Activated gamma-delta T cell (primary cell): ENCODE measurements at regions not wholly inside any gene's neighbourhood (a gene's known extent, or its start where the extent isn't known, plus 50 kb on each side); places are given as distances from the start of the nearest gene placed in this dataset.

Source experiments
- DNase-seq: peaks from one replicate; lab custom pipeline; 2025; lab: John Stamatoyannopoulos, UW

GRCh38 chr5:125171641-125172040, 425.2 kb upstream of the ZNF608 start:
- no peak for DNase-seq

DNA sequence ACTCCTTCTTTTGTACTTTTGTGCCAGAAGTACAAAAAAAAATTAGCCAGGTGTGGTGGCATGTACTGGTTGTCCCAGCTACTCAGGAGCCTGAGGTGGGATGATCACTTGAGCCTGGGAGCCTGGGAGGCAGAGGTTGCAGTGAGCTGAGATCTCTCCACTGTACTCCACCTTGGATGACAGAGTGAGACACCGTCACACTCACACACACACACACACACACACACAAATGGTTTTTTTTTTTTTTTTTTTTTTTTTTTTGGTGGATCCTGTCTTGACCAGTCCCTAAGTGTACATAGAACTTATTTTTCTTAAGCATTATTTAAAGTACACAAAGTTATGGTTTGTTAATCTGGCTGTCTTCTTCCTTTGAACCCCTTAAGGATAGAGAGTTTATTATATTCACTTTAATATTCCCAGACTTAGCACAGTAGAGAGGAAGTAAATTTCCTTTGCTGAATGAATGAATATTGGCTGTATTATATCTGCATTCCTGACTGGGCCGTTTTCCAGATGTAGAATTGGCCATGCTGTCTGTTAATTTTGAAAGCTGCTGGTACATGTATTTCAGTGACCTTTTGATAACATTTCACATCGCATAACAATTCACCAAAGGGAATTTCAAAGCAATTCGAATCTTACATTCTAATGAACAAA, 429.0 kb upstream of the ZNF608 start:
- DNase-seq: no peak

- no peak for DNase-seq
Measured at GRCh38 chr5:125176005-125176390, 429.6 kb upstream of the ZNF608 start.

GRCh38 chr5:125177340-125177739, 430.9 kb upstream of the ZNF608 start:
- DNase-seq: no peak

DNA sequence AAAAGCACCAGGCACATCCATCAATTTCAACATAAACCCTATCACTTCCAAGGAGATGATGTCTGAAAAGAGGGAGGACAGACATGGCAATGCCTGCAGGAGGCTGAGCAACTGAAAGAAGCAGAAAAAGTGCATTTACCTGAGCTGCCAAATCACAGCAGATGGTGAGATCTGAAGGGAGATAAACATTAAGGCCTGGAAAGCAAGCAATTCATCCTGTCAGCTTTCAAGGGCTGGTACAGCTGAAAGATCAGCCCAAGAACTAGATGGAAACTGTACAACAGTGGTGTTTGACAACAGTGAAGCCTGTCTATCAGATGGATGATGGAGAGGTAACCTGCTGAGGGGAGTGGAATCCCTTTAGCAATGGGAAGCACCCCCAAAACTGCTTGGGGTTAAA, 433.2 kb upstream of the ZNF608 start:
- DNase-seq: no peak

GRCh38 chr5:125180231-125180829, 433.9 kb upstream of the ZNF608 start:
- no peak for DNase-seq

- DNase-seq: no peak
Measured at GRCh38 chr5:125181159-125181558, 434.7 kb upstream of the ZNF608 start.

- no peak for DNase-seq
Measured at GRCh38 chr5:125181955-125182354, 435.5 kb upstream of the ZNF608 start.

DNA sequence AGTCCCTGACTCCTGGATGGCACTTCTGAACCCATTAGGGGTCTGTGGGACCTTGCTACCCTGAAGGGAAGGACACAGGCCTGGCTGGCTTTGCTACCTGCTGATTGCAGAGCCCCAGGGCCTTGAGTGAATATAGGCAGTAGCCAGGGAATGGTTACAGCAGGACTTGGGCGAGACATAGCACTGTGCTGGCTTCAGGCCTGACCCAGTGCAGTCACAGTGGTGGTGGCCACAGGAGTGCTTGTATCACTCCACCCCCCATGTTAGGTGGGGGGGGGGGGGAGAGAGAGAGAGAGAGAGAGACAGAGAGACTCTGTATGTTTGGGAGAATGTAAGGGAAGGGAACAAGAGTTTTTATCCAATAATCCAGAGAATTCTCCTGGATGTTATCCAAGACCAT, 439.3 kb upstream of the ZNF608 start:
- DNase-seq: no peak

GRCh38 chr5:125186911-125187375, 440.5 kb upstream of the ZNF608 start:
- no peak for DNase-seq

GRCh38 chr5:125189531-125189941, 443.1 kb upstream of the ZNF608 start:
- no peak for DNase-seq

- DNase-seq: no peak
Measured at GRCh38 chr5:125190232-125191087, 444.0 kb upstream of the ZNF608 start.

DNA sequence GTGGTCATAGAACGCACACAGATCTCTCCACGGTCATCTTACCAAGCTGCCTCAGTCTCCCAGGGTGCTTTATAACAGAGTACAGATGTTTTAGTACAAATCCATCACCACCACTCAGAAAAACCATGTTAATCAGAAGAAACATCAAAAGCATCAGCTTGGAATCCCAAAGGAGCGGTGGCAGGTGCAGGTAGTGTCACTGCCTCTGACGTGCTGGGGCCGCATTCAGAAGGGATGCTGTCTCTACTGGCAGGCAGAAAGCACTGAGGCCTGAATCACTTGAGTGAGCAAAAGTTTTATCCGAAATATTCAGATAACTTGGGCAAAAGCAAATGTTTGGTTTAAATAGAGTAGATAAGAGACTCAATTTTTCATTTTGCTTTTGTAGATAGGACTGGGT, 448.4 kb upstream of the ZNF608 start:
- no peak for DNase-seq

DNA sequence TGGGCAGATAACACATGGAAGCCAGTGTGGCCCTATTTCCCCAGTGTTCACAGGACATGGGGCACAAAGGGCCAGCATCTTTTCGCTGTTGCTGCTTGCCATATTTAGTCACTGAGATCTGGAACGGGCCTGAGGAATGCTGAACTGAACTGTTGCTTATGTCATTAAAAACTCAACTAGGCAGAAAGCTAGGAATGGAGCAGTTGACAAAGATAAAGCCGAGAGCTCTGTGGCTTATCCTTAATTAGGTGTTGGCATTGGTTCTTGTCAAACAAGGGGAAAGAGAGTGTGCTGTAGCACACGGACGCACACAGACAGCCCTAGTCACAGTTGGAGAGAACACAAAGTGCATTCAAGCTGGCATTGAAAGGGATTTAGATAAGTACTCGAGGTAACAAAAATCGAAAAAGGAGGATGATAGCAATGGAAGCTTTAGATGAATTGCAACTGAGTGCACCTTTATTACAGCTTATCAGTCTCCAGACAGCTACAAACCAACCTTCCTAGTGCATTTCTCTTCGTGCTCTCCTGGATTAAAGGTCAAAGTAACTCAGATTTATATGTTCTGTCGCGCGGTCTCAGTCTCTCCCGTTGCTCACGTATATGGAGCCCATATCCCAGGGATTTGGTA, 450.2 kb upstream of the ZNF608 start:
- DNase-seq: no peak

DNA sequence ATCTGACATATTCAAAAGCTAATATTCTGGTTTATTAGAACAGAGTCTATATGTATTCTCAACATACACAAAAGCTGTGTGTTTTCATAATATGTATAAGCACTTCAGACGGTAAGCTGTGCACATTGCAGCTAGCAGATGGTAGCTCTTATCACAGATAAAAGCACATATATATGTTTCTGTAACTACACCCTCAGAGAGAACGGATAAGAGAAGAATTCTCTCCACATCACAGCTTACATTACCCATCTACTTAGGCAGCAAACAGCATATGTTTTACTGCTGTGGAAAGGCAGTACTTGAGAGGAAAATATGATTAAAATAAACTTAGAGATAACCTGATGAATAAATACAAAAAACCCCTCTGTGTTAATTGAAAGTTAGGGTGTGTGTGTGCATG, 450.9 kb upstream of the ZNF608 start:
- DNase-seq: no peak

GRCh38 chr5:125198270-125198974, 452.0 kb upstream of the ZNF608 start:
- no peak for DNase-seq

- DNase-seq: no peak
Measured at GRCh38 chr5:125199373-125199772, 452.9 kb upstream of the ZNF608 start.

DNA sequence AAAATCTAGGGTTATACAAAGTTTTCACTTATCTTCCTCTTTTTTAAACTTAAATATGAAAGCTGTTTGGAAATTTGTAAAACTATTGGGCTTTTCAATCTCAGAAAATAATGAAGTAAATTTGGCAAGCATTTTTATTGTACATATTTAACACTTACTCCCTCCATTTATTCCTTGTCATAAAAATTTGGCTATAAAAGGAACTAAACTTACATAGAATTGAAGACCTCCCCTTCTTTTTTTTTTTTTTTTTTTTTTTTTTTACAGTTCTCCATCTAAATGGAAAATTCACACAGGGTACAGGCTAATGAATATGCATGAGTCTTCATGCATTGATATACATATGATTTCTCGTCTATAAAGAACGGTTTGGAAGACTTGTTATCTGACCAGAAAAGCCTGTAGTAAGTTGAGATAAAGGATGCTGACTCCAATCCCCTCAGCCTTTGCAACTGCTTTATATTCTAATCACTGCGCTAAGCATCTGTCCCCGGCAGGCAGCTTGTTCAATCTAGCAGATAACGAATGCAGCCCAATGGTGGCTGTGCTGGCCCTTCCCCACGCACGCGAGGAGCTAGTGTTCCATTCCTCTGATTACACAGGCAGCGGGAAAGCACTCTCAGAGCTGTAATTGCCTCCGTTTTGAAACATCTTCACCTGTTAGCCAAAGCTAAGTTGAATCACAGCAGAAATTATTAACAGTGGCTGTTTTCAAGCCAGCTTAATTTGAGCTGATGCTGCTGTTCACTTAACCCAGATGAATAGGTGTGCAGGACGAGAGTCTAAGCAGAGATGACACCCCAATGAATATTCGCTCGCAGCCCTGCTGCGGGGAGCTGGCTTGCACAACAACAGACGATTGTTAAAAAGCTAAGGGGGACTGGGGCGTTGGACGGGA, 453.8 kb upstream of the ZNF608 start:
- DNase-seq: no peak

DNA sequence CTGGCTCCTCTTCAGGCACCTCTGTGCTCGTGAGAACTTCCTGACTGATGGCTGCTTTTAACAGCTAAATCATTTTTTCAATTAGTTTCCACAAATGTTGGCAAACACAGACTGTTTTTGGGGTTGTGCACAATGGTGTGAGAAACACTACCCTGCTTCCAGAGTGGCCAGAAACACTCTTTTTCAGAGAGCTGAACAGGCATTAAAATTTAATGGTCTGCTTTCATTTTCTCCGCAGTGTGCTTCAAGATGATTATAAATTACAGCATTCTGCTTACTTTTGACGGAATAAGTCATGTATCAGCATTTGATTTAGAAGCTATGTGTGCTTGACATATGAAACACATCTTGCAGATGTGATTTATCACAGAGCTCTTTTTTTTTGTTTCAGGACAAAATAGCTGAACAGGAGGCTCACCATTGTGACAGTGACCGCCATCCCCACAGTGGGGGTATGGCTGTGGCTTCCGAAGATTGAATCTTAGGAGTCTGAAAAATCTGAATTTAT, 454.5 kb upstream of the ZNF608 start:
- no peak for DNase-seq

DNA sequence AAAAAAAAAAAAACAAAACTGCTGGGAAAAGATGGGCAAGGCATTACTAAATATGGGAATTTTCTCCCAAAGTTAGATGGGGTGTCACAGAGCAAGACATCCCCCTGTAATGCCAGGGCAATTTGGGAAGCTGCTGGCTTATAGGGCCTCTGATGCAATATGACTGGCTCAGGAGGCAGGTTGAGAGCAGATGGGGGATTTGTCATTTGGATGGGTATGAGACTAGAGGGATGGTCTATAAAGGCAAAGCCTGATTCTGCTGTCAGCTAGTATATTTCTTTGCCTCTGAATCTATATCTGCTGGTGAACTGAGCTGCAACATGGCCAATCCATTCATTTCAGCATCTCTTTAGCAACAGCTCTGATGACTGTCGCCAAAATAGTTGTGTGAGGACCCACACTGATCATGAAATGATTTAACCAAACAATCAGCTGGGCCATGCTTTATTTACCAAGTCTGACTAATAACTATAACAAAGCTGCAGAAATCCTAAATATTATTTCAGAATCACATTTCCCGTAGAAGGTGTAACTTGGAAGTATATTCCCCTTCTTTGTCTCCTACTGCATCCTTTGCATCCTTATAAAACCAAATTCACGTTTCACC, 455.1 kb upstream of the ZNF608 start:
- no peak for DNase-seq
